Jurkat, Clone E6-1 (cell line): ENCODE measurements at regions not wholly inside any gene's neighbourhood (a gene's known extent, or its start where the extent isn't known, plus 50 kb on each side); places are given as distances from the start of the nearest gene placed in this dataset.
"Not testable (repeated sequence)": the region's sequence is repeated elsewhere in the genome, so short reads cannot be mapped to it uniquely, and the experiment has no call there.

ENCODE experiments used
- DNase-seq: peaks from one replicate; pipeline ENCODE4 v3.0.0-alpha.2; 2011; ENCODE audit warnings: low read depth, low spot score
- H3K4me3 ChIP-seq: 2 replicates; pipeline ENCODE4 v1.5.1; 2011; ENCODE audit warnings: mild to moderate bottlenecking, low read length, control low read depth, moderate library complexity

DNA sequence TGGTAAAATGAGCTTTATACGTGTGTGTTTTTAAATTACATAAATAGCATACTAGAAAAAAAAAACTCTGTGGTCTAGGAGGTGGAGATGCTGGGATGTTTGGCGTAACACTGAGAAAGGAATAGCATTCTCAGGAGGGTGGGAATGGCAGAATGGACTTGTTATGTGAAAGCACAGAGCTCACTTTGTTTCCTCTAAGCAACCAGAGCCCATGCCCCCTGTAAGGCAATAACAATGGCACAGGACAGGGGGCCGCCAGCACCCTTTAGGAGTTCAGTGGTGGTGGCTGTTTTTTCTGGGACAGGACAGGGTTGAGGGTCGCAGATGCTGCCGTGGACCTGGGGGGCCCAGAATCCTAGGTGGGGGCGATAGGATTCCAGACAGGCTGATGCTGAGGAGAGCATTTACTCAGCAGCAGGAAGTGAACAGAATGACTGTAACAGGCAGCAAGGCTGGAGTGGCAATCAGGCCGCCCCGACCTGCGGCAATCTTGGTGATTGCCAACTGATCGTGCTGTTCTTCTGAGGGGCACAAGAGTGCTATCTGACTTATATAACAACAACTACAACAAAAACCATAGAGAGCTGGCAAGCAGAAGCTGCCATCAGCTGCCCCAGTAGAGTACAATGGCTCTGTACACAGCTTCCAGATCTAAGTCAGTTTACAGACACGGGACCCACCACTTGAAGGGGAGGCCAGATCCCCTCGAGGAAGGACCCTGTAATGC lies 160.4 kb downstream of the UACA start:
- no peak overlapping the region for H3K4me3 ChIP-seq
- DNase-seq: no peak

DNA sequence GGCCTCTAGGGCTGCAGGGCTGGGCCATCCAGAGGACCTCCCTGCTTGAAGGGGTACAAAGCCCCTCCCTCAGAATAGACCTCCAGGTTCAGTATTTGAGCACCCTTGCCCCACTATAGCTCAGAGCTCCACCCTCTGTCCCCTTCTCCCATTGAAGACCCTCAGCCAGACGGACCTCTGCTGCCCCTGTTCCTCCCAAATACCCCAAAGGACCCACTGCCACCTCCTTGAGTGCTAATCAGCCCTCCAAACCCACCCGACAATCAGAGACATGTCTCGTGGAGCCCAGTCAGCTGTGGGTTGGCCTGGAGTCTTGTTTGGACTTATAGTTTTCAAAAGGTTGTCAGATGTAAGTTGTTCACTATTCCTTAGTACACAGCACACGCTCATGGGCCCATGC lies 161.1 kb downstream of the UACA start:
- DNase-seq: no peak
- H3K4me3 ChIP-seq: no peak overlapping the region

DNA sequence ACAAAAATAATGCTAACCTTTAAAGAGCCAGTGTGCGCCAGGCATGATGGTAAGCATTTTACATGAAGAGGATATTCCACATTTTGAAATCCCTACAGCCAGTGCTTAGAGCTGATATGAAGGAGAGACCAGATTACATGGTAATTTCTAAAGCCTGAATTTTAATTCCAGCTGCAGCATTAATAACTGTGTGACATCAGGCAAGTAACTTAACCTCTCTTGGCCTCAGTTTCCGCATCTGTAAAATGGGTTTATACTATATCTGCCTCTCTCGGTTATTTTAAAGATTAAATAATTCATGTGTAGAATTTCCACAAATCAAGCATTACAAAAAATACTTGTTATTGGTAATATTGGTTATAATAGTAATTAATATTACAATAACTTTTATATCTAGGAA lies 165.4 kb downstream of the UACA start:
- H3K4me3 ChIP-seq: no peak overlapping the region
- DNase-seq: no peak

DNA sequence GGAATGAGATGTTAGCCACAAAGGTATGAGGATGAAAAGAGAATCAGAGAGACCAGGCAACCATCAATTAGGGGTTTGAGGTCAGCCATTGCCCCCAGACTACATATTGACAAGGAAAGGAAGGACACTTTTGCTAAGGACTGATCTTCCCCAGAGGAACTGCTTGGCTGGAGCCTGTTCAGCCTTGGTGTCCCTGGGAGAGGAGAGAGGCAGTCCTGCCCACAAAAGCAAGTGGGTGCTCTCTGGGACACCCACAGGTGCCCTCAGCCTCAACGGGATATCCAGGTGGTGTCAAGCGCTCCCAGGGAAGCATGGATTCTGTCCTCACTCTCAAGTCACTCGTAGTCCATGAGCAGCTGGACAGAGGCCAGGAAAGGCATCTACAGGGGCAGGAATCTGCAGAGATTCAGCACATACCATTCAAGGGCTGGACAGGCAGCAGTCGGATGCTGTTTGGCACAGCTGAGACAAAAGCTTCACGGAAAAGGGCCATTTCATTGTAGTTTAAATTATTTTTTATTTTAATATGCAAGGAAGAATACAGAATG lies 166.2 kb downstream of the UACA start:
- DNase-seq: no peak
- no peak overlapping the region for H3K4me3 ChIP-seq

DNA sequence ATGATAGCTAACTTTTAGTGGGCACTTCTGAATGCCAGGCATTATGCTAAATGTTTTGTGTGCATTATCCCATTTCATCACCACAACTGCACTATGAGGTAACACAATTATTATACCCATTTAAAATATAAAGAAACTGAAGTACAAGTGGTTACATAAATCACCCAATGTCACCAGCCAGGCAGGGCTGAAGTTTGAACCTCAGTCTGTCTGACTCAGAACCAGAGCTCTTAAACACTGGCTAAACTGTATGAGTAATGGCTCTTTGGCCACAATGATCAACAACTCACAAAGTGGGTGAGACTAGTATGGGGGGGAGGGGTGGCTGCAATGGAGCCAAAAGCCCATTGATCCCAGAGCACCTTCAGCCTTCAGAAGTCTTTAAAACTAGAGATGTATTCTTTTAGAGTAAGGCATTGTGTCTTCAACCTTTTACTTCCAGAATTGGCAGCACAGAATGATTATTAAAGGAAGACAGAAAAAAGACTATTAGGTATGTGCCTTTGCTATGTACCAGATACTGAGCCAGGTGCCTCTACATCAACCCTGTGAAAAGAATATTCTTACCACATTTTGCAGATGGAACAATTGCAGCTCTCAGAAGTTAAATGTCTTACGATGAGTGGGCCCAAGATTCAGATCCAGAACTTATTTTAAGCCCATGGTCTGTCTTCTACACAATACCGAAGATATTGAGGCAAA lies 166.9 kb downstream of the UACA start:
- DNase-seq: no peak
- no peak overlapping the region for H3K4me3 ChIP-seq

DNA sequence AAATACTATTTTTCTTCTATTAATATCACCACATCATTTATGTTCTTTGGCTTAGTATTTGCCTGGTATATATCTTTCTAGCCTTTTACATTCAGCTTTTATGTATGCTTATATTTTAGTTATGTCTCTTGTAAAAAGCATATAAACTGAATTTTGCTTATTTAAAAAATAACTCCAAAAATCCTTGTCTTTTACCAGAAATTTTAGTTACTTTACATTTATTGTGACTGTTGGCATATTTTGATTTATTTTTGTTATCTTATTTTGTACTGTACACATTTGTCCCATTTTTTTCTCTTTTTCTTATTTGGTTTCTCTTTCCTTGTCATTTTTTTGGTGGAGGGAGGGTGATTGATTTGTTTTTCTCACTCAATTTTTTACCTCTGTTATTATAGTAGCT lies 169.6 kb downstream of the UACA start:
- DNase-seq: no peak
- H3K4me3 ChIP-seq: no peak overlapping the region

DNA sequence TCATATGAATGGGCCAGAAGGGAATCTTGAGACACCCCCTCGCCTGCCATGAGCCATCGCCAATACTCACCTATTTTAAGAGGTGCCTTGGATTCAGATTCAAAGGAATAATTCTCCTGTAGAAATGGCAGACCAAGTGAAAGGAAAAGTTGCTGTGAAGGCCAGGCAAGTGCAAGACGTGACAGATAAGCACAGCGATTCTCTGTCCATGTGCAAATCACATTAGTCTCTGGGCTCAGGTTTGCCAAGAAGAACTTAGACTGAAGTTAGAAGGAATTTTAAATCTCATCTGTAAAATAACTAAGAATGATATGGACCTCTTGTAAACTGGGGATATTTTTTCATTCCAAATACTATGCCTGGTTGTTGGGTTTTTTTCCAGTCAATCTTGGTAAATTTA lies 173.6 kb downstream of the UACA start:
- H3K4me3 ChIP-seq: no peak overlapping the region
- no peak for DNase-seq

DNA sequence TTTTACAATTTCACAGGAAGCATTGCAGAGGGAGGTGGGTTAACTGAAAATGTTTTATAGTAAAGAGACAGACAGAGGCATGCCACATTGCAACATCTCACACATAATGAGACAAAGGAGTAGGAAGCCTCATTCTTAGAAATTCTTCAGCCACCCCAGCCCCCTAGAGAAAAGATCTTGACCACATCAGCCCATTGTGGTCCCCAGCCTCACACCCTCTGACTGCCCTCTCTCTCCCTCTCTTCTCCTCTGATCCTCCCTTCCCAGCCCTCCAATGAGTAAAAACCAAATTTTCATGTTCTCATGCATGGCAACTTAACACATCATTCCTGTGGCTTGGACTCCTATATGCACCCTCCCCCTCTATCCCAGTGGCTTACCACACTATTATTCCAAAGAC lies 174.1 kb downstream of the UACA start:
- DNase-seq: peak; percentile 17
- no peak overlapping the region for H3K4me3 ChIP-seq

DNA sequence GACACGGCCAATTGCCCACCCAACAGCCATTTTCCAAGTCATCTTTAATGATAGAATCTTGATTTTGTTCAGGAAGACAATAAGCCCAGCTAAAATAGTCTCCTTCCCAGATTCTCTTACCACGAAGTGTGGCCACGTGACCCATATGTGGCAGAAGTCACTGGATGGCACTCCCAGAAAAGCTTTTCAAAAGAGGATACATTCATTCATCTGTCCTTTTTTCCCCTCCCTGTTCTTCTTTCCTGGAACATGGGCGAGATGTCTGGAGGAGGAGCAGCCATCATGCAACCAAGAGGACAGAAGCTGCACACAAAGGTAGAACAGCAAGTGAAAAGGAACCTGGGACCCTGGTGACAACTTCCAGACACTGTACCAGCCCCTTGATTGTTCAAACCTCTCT lies 174.7 kb downstream of the UACA start:
- DNase-seq: no peak

DNA sequence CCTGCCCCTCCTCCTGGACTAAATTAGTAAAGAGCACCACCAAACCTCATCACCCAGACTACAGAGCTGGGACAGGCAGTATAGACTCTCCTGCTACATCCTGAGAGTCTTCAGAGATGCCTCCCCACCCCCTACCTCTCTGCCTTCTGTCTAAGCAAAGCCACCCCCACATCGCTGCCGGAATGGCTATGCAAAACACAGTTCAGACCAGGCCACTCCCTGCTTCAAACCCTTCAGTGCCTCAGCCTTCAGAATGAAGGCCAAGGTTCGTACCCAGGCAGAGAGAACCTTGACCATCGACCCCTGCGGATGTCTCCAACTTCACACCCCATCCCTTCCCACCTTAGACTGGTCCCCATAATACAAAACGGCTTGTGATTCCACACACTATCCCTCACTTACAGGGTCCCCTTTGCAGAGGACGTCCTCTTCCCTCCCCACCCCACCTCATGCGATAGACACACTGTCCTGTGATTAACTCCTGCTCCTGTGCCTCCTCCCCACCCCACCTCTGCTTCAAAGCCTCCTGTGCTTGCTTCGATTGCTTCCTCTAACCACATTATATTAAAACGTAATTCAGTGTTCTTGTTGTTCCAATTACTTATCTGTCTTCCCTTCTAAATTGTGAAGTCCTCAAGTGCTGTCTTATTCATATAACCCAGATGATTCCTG lies 175.3 kb downstream of the UACA start:
- no peak overlapping the region for H3K4me3 ChIP-seq
- DNase-seq: no peak

More for the DNA sequence above, 174.7 kb downstream of the UACA start:
- H3K4me3 ChIP-seq: no peak overlapping the region

DNA sequence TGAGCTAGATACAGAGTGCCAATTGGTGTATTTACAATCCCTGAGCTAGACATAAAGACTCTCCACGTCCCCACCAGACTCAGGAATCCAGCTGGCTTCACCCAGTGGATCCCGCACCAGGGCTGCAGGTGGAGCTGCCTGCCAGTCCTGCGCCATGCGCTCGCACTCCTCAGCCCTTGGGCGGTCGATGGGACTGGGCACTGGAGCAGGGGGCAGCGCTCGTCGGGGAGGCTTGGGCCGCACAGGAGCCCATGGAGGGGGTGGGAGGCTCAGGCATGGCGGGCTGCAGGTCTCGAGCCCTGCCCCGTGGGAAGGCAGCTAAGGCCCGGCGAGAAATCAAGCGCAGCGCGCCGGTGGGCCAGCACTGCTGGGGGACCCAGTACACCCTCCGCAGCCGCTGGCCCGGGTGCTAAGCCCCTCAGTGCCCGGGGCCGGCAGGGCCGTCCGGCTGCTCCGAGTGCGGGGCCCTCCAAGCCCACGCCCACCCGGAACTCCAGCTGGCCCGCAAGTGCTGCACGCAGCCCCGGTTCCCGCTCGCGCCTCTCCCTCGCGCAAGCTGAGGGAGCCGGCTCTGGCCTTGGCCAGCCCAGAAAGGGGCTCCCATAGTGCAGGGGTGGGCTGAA lies 176.2 kb downstream of the UACA start:
- H3K4me3 ChIP-seq, DNase-seq: not testable (repeated sequence)

DNA sequence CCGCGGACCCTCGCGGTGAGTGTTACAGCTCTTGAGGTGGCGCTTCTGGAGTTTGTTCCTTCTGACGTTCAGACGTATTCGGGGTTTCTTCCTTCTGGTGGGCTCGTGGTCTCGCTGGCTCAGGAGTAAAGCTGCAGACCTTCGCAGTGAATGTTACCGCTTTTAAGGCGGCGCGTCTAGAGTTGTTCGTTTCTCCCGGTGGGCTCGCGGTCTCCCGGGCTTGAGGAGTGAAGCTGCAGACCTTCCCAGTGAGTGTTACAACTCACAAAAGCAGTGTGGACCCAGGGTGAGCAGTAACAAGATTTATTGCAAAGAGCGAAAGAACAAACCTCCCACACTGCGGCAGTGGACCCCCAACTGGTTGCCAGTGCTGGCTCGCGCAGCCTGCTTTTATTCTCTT lies 177.1 kb downstream of the UACA start:
- DNase-seq: no peak
- H3K4me3 ChIP-seq: no peak overlapping the region

DNA sequence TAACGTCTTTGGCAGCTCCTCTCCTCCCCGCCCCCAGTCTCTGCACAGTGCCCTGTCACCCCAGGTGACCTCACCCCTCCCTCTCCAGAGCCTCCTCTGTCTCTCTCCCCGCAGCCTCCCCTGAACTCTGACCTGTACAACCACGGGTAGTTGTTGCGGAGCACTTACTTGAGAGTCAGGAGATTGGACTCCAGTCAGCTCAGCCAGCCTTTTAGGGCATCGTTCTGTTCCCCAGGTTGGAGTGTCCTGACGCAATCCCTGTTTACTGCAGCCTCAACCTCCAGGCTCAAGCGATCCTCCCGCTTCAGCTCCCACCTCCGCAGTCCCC lies 177.7 kb downstream of the UACA start:
- no peak for DNase-seq
- no peak overlapping the region for H3K4me3 ChIP-seq

DNA sequence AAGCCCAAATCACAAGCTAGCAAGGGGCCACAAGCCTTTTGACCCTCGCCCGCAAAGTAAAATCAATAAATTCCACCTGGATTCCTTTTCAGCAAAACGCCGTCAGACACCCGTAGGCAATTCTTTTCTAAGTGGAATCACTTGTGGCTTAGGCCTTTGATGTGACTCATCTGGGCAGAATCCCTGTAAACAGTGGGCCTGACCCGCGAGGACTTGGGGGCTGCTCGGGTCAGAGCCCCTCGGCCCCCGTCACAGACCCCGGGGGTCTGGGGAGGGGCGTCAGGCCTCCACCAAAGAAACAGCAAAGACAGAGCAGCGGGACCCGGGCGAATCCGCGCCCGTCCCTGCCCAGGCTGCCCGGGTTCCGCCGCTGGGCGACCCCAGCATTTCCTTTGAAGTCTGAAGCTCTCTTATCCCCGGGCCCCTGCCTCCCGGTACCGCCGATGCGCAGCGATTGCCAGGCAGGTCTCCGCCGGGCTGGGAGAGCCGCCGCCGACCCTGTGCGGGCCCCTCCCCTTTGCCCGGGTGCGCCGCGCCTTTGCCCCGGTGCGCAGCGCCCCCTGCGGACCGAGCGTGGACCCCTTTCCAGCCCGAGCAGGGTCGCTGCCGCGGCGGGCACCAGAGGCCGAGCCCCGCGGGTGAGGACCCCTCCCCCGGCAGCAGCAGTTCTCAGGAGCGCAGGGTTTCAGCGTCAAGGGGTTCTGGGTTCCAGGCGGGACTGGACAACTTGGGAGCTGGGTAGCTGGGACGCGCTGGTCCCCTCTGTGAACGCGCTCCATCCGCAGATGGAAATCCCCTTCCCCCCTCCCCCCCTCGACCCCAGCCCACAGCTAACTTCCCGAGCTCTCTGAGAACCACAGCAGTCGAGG lies 178.3 kb downstream of the UACA start:
- no peak overlapping the region for H3K4me3 ChIP-seq
- no peak for DNase-seq

DNA sequence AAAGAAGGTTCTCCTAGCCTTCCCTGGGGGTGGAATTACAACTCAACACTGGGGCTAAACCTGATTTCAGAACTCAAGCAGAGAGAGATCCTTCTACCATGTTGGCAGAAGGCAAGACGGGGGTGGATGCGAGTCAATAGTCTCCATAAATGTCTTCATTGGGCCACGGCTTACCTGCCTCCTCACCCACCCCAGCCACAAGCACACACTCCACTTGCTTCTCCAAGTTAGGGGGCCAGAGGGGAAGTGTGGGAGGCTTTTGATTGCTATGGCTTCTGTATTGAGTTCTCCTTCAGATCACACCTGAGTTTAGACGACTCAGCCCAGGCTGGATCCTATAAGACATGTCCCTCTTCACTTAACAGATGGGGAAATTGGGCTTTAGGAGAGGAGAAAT lies 178.9 kb downstream of the UACA start:
- no peak for DNase-seq
- no peak overlapping the region for H3K4me3 ChIP-seq

DNA sequence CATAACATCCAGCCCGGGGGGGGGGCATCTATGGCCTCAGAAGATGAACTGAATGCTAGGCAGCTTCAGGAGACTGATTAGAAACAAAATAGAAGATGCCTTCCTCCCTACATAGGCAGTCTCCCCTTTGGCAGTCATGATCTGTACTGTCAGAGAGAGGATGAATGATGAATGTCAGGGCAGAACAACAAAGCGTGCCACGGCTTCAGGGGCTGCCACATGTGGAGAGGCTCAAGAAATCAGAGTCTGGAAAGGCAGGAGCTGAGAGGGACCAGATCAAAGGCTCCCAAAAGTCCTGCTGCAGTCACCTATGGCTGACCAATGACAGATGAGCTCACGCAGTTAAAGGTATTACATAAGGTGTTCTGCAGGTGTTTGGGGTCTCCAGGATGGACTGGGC lies 180.4 kb downstream of the UACA start:
- no peak overlapping the region for H3K4me3 ChIP-seq
- DNase-seq: no peak

DNA sequence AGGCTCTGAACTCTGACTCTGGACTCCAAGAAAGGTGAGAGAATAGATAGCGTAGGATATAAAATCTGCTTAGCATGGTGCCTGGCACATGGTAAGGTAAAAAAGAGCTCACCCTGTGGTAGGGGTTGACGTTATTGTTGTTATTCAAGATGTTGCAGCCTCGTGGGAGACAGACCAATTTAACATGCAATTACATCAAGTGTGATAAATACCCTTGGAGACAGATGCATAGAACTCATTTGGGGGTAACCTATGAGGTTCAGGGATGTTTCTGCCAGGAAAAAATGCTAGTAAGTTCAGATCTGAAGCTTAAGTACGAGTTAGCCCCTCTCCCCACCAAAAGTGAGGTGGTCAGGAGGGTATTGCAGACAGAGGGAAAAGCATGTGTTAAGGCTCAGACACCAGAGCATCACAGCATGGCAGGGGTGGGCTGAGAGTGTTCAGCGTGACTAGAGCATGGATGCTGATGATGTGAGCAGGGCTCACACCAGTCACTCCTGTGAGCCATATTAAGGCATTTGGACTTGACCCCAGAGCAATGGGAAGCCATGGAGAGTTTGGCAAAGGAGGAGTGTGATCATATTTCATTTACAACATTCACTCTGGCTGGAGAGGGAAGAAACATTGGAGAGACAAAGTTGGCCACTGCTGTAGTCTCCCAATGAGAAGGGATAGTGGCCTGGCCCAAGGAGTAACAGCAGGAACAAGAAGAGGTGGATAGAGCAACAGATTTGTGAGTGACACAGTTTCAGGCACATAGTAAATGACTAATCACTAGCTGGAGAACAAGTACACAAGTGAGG lies 181.0 kb downstream of the UACA start:
- no peak for DNase-seq
- H3K4me3 ChIP-seq: no peak overlapping the region

DNA sequence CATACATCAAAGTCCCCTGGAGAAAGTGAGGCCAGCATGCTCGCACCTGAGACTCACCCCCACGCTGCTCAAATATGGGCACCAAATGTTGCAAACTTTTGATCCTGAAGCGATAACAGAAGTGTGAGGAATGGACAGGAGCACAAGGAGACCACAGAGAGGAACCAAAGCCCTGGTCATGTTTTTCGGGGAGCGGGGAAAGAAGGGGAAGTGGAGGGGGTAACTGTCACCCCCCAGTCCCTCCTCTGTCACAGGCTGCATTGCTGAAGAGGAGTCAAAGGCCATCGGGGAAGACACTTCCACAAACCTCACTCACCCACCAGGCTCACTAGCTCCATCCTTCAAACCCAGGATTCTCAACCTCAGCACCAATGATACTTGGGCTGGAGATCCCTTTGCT lies 182.4 kb downstream of the UACA start:
- DNase-seq: no peak
- no peak overlapping the region for H3K4me3 ChIP-seq
